Ovary (tissue), 7 donors: ENCODE measurements at regions not wholly inside any gene's neighbourhood (a gene's known extent, or its start where the extent isn't known, plus 50 kb on each side); places are given as distances from the start of the nearest gene placed in this dataset.
A peak's percentile ranks its signal among the peaks of the same experiment; 100 is the strongest.

Source experiments
- DNase-seq, 5 donors: peaks; one replicate each; pipeline ENCODE4 v3.0.0-alpha.2; 2019 to 2020
- H3K27ac ChIP-seq, 2 donors: fragments of 200-600 bp; one replicate each; pipeline versions ENCODE4 v1.5.1 to v1.8.0; 2019 to 2022
- H3K27me3 ChIP-seq: fragments of 200-600 bp; one replicate; pipeline ENCODE4 v1.8.0; 2022
- H3K36me3 ChIP-seq: fragments of 200-600 bp; sonication (generic); one replicate; pipeline ENCODE4 v1.5.1; 2019
- H3K4me1 ChIP-seq: one replicate; pipeline ENCODE4 v1.8.1; 2013; ENCODE audit warnings: mild to moderate bottlenecking, moderate library complexity; ENCODE audit not compliant: insufficient read depth
- H3K4me3 ChIP-seq: fragments of 200-600 bp; sonication (generic); one replicate; pipeline ENCODE4 v1.5.1; 2017
- H3K9me3 ChIP-seq, 2 donors: fragments of 200-600 bp in 1 of 2; sonication (generic) in 1 of 2; one replicate each; pipeline versions ENCODE4 v1.5.1 to v1.8.1; 2013 to 2019; ENCODE audit warnings: mild to moderate bottlenecking in 1 of 2, moderate library complexity in 1 of 2
- EP300 ChIP-seq: sonication (generic); formaldehyde crosslinking; IDR thresholded peaks from one replicate; pipeline ENCODE4 v1.6.1; 2017; ENCODE audit warnings: antibody characterized with exemption
- POLR2A ChIP-seq: fragments of 450-650 bp; IDR thresholded peaks from one replicate; pipeline ENCODE4 v1.6.1; 2017; ENCODE audit warnings: antibody characterized with exemption, mild to moderate bottlenecking, moderate library complexity
- WGBS, 3 donors: extraction: QIAGEN DNeasy Blood & Tissue Kit in 1 of 3; methylation state at CpG; one replicate each; pipeline versions ENCODE4 v1.1.5 to v1.1.7; 2013 to 2017; 5-methylcytosine and 5-hydroxymethylcytosine counted together
- intact Hi-C, 4 donors: fragments of 100-400 bp; cut with DNase I; formaldehyde crosslinking; loops; one replicate each; pipeline versions ENCODE4 v1.11.0 to v1.15.1; 2022 to 2023
- TF ChIP-seq, protein P1 (sequence below), 3 donors: fragments of 450-650 bp in 2 of 3; fragments of 200-600 bp in 1 of 3; IDR thresholded peaks; one replicate each; pipeline versions ENCODE4 v1.5.1 to v1.8.0; 2016 to 2022; ENCODE audit warnings: antibody characterized with exemption in 3 of 3, mild to moderate bottlenecking in 1 of 3
- donor health status: DM: no; HTN: no; CAD: no; lungs with moderate emphysema.
- donor health status: DM: no; HTN: no; CAD: no.
- donor health status: Bipolar disorder and iron deficiency.
- donor health status: DM: no; HTN: no; CAD: no.
- donor health status: DM: yes; HTN: yes; CAD: no.

- Histone ChIP-seq H3K4me1 (peaks cover 32% of the 10 kb centered on the region), H3K9me3 (no peaks in the 10 kb centered on the region), H3K27ac (peak overlapping the region; percentile 75 to 89), H3K4me3 (peak overlapping the region; percentile 19), H3K27me3 (no peaks in the 10 kb centered on the region), H3K36me3 (no peaks in the 10 kb centered on the region)
- TF ChIP-seq, protein P1, sequence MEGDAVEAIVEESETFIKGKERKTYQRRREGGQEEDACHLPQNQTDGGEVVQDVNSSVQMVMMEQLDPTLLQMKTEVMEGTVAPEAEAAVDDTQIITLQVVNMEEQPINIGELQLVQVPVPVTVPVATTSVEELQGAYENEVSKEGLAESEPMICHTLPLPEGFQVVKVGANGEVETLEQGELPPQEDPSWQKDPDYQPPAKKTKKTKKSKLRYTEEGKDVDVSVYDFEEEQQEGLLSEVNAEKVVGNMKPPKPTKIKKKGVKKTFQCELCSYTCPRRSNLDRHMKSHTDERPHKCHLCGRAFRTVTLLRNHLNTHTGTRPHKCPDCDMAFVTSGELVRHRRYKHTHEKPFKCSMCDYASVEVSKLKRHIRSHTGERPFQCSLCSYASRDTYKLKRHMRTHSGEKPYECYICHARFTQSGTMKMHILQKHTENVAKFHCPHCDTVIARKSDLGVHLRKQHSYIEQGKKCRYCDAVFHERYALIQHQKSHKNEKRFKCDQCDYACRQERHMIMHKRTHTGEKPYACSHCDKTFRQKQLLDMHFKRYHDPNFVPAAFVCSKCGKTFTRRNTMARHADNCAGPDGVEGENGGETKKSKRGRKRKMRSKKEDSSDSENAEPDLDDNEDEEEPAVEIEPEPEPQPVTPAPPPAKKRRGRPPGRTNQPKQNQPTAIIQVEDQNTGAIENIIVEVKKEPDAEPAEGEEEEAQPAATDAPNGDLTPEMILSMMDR (IDR thresholded peaks at IDR 0.05): no peak
- no peak for TF ChIP-seq POLR2A
- TF ChIP-seq EP300: no peak
- 3 to 6% (median 4%) methylated on average over 12 of the region's 12 CpGs for WGBS, 3 donors
- intact Hi-C loops: loop anchor here in 2 of 4 donors (5.0 to 10.0 kb wide), 3 partner anchors 37 to 361 kb away; partner anchors contain the start of gene BTG1 (in 2 of the 2)
- peak; percentile 88 to 92 (median 90) for DNase-seq
These were observed 197.2 kb upstream of the PLEKHG7 start for GRCh38 chr12:92505254-92506231.

DNA sequence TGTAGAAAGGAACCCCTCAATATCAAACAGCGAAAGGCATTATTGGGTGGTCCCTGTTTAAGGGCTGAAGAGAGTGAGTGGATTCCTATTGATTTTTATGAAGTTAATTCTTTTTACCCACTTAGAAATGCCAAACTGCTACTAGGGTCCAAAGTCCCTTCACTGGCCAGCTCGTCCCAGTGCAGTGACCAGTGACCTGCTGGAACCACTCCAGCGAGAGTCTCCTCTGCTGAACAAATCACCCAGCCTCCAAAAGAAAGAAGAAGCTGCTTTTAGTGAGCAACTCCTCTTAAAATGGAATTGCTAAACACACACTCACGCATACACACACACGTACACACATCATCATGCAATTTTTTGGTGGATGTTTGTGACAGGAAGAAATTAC lies 198.2 kb upstream of the PLEKHG7 start:
- Histone ChIP-seq H3K4me3 (no peak overlapping the region), H3K36me3 (no peaks in the 10 kb centered on the region), H3K27ac (peak overlapping the region; percentile 75 to 89), H3K27me3 (no peaks in the 10 kb centered on the region), H3K4me1 (peaks cover 32% of the 10 kb centered on the region), H3K9me3 (no peaks in the 10 kb centered on the region)
- TF ChIP-seq EP300: no peak
- TF ChIP-seq POLR2A: no peak
- TF ChIP-seq, protein P1 (IDR thresholded peaks at IDR 0.05): no peak
- intact Hi-C loops: loop anchor here in 2 of 4 donors (10.0 kb wide), 2 partner anchors 60 to 360 kb away; partner anchors contain the start of gene BTG1 (in 2 of the 2)
- 59 to 73% (median 61%) methylated on average over 5 of the region's 5 CpGs for WGBS, 3 donors
- peak in 4 of 5 donors; percentile 33 to 41 (median 36) for DNase-seq

DNA sequence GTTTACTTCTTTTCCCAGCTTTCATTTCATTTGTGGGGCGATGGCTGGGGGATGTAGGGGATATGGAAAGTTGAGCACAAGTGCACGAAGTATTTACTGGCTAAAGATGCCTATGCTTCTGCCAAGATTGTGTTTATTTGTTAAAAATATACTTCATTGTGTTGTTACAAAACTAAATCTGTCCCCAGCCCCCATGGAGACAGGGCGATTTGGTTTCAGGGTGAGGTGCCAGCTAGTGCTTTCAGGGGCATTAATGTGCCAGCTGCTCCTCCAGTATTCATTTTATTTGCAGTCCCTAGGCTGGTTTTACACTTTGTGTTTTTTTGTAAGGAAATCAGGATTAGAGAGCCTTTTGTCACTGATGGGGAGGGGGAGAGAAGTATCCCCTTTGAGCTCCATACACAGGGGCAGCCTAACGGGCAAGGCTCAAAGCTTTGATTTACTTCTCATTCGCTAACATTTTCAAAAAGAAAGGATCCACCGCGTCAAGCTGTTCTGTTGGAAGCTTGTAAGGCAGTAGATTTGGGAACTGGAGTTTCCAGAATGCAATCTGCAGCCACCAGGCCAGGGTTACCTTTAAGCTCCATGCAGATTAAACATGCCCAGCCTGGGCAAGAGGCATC lies 198.7 kb upstream of the PLEKHG7 start:
- peak in 2 of 5 donors; percentile 15 to 28 for DNase-seq
- no peaks in the 10 kb centered on the region for H3K36me3 ChIP-seq
- peaks cover 32% of the 10 kb centered on the region for H3K4me1 ChIP-seq
- no peaks in the 10 kb centered on the region for H3K27me3 ChIP-seq
- no peaks in the 10 kb centered on the region for H3K9me3 ChIP-seq
- peak overlapping the region; percentile 75 to 89 for H3K27ac ChIP-seq
- WGBS, 3 donors: 19 to 28% (median 20%) methylated on average over 7 of the region's 7 CpGs
- intact Hi-C loops: loop anchor here in 2 of 4 donors (10.0 kb wide), 2 partner anchors 61 to 359 kb away; partner anchors contain the start of gene BTG1 (in 2 of the 2)
- no peak overlapping the region for H3K4me3 ChIP-seq
- TF ChIP-seq EP300 (no peak), POLR2A (no peak)
- TF ChIP-seq, protein P1 (IDR thresholded peaks at IDR 0.05): no peak
